CD4-positive, alpha-beta T cell (primary cell): ENCODE measurements at regions not wholly inside any gene's neighbourhood (a gene's known extent, or its start where the extent isn't known, plus 50 kb on each side); places are given as distances from the start of the nearest gene placed in this dataset.
A peak's percentile ranks its signal among the peaks of the same experiment; 100 is the strongest.

Experiments
- ATAC-seq: fragments of 200-7000 bp; cut with Tn5 transposase; one replicate; pipeline ENCODE4 v1.10.0; 2022; ENCODE audit warnings: mild to moderate bottlenecking; ENCODE audit not compliant: poor library complexity
- CTCF ChIA-PET: fragments of 350-600 bp; sonication (Branson Sonifier 250); formaldehyde crosslinking; loops from one replicate; lab custom pipeline; 2021; ENCODE audit warnings: antibody characterized with exemption, inconsistent platforms; lab: Charles Lee
- POLR2A ChIA-PET: fragments of 350-600 bp; sonication (Branson Sonifier 250); formaldehyde crosslinking; loops from one replicate; lab custom pipeline; 2021; ENCODE audit warnings: antibody characterized with exemption, inconsistent platforms; lab: Charles Lee
- DNase-seq, 14 experiments: peaks; one replicate each; pipeline ENCODE4 v3.0.0-alpha.2; 2013 to 2020; ENCODE audit warnings: mixed read lengths in 2 of 14
- H3K27ac ChIP-seq, 2 donors: one replicate each; pipeline versions ENCODE4 v1.5.1 to v1.7.0; 2013; ENCODE audit warnings: low read length in 2 of 2, low read depth in 1 of 2, mild to moderate bottlenecking in 1 of 2
- H3K27me3 ChIP-seq, 2 experiments: 1 replicate in 1 of 2; 2 replicates in 1 of 2; pipeline versions ENCODE4 v1.6.1 to v1.7.0; 2013; ENCODE audit warnings: low read length in 2 of 2, control low read depth in 1 of 2, mild to moderate bottlenecking in 1 of 2, moderate library complexity in 1 of 2; ENCODE audit not compliant: insufficient read depth in 2 of 2, control insufficient read depth in 1 of 2
- H3K36me3 ChIP-seq: one replicate; pipeline ENCODE4 v1.6.1; 2013; ENCODE audit warnings: low read length, control low read depth; ENCODE audit not compliant: insufficient read depth
- H3K4me1 ChIP-seq: one replicate; pipeline ENCODE4 v1.6.1; 2013; ENCODE audit warnings: low read length, control low read depth; ENCODE audit not compliant: insufficient read depth
- H3K4me3 ChIP-seq: one replicate; pipeline ENCODE4 v1.5.1; 2013; ENCODE audit warnings: mild to moderate bottlenecking, low read length, moderate library complexity
- H3K9me3 ChIP-seq, 2 experiments: 1 replicate in 1 of 2; 2 replicates in 1 of 2; pipeline versions ENCODE4 v1.6.1 to v1.7.0; 2013; ENCODE audit warnings: low read length in 2 of 2, mild to moderate bottlenecking in 2 of 2, control low read depth in 1 of 2, moderate library complexity in 1 of 2; ENCODE audit not compliant: control insufficient read depth in 1 of 2, insufficient read depth in 1 of 2
- H3K27ac Mint-ChIP-seq: one replicate; pipeline ENCODE4 v1.8.0; 2020; ENCODE audit warnings: mixed read lengths
- H3K27me3 Mint-ChIP-seq: one replicate; pipeline ENCODE4 v1.8.0; 2021; ENCODE audit warnings: mixed read lengths
- H3K36me3 Mint-ChIP-seq: one replicate; pipeline ENCODE4 v1.8.0; 2021; ENCODE audit warnings: low read depth, mixed read lengths
- H3K4me1 Mint-ChIP-seq: one replicate; pipeline ENCODE4 v1.8.0; 2021; ENCODE audit warnings: low read depth, mixed read lengths
- H3K4me3 Mint-ChIP-seq: one replicate; pipeline ENCODE4 v1.8.0; 2020; ENCODE audit warnings: mild to moderate bottlenecking, mixed read lengths
- H3K9me3 Mint-ChIP-seq: one replicate; pipeline ENCODE4 v1.8.0; 2020; ENCODE audit warnings: mixed read lengths
- intact Hi-C, 2 experiments: fragments of 100-400 bp; cut with DNase I in 1 of 2; cut with micrococcal nuclease in 1 of 2; formaldehyde crosslinking; loops; one replicate each; pipeline versions ENCODE4 v1.15.1 to v1.9.0; 2023 to 2025; cut with DNase I, micrococcal nuclease
- TF ChIP-seq, protein P1 (sequence below): fragments of 200-600 bp; IDR thresholded peaks from one replicate; pipeline ENCODE4 v1.8.0; 2022; ENCODE audit warnings: antibody characterized with exemption, mild to moderate bottlenecking

DNA sequence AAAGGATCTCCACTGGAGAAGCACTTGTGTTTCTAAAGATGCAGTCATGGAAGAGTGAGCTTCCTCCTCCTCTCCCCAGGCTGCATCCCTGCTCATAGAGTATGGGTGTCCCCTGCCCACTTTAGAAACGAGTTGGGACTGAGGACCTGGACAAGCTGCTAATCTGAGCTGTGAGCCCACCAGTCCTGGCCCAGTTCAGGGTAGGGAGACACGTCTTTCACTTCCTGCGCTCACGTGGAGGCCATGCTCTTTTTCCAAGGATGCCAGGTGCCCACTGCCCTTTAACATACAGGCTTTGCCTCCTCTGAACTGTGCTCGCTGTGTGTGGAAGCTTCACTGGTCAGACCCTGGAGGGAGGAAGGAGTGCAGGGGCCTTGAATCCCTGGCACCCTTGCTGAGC lies 316.3 kb downstream of the UACA start:
- H3K9me3 Mint-ChIP-seq: no peaks in the 10 kb centered on the region
- ChIA-PET CTCF (interaction anchor here (1.6 kb wide), 1 partner anchor 13 kb away, joined by 5 read pairs; no protein-coding TSS in a partner anchor), POLR2A (no interaction called here)
- intact Hi-C loops: no loop called here
- H3K27me3 Mint-ChIP-seq: peaks cover 27% of the 10 kb centered on the region
- Histone ChIP-seq H3K4me1 (peaks cover 39% of the 10 kb centered on the region), H3K27me3 (peaks cover 4 to 9% of the 10 kb centered on the region in 2 experiments), H3K4me3 (no peak overlapping the region), H3K36me3 (no peaks in the 10 kb centered on the region), H3K27ac (no peak overlapping the region), H3K9me3 (no peaks in the 10 kb centered on the region)
- H3K4me1 Mint-ChIP-seq: peaks cover 39% of the 10 kb centered on the region
- ATAC-seq: no peak
- TF ChIP-seq, protein P1, sequence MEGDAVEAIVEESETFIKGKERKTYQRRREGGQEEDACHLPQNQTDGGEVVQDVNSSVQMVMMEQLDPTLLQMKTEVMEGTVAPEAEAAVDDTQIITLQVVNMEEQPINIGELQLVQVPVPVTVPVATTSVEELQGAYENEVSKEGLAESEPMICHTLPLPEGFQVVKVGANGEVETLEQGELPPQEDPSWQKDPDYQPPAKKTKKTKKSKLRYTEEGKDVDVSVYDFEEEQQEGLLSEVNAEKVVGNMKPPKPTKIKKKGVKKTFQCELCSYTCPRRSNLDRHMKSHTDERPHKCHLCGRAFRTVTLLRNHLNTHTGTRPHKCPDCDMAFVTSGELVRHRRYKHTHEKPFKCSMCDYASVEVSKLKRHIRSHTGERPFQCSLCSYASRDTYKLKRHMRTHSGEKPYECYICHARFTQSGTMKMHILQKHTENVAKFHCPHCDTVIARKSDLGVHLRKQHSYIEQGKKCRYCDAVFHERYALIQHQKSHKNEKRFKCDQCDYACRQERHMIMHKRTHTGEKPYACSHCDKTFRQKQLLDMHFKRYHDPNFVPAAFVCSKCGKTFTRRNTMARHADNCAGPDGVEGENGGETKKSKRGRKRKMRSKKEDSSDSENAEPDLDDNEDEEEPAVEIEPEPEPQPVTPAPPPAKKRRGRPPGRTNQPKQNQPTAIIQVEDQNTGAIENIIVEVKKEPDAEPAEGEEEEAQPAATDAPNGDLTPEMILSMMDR: no peak
- peak in 1 of 14 experiments; percentile 31 for DNase-seq
- H3K4me3 Mint-ChIP-seq: no peak overlapping the region
- H3K27ac Mint-ChIP-seq: no peak overlapping the region
- H3K36me3 Mint-ChIP-seq: no peaks in the 10 kb centered on the region

DNA sequence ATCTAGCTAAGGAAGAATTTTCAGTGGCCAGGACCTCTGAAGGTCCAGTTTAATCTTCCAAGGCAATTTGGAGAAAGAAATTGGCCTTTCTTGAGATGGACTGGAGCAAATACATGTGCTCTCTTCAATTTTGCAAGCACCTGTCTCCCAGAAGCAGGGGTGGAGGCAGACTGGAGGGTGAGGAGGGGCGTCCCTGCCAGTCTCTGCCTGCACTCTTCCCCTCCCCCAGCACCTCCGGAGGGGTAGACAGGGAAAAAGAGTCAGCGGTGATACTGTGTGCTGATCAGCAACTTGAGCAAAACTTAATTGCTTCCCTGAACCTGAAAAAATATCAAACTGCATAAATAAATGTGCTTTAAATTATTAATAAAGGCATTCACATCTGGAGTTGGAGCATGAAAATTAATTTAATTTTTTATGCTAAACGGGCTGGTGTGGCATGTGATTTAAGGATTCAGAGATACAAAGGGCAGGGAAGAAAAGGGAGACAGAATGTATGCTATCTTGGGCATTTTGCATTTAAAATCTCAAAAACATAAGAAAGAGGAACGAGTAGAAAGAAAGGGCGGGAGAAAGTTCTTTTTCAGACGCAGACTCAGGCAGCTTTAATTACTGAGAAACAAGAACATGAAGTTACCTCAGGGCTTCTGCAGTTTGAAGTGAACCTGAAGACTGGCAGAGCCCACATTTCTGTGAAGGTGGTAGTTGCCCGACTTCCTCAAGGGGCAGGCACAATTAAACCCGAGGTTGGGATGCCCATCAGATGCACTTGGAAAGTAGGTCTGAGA lies 319.7 kb downstream of the UACA start:
- ChIA-PET POLR2A (no interaction called here), CTCF (no interaction called here)
- H3K27ac ChIP-seq: no peak overlapping the region
- no peak overlapping the region for H3K4me3 Mint-ChIP-seq
- peaks cover 28% of the 10 kb centered on the region for H3K4me1 ChIP-seq
- H3K27me3 ChIP-seq: peaks cover 4 to 12% of the 10 kb centered on the region in 2 experiments
- no peak overlapping the region for H3K4me3 ChIP-seq
- no peak overlapping the region for H3K27ac Mint-ChIP-seq
- intact Hi-C loops: no loop called here
- TF ChIP-seq, protein P1: no peak
- no peaks in the 10 kb centered on the region for H3K36me3 Mint-ChIP-seq
- H3K36me3 ChIP-seq: no peaks in the 10 kb centered on the region
- H3K9me3 ChIP-seq: no peaks in the 10 kb centered on the region
- ATAC-seq: no peak
- peaks cover 25% of the 10 kb centered on the region for H3K4me1 Mint-ChIP-seq
- H3K9me3 Mint-ChIP-seq: no peaks in the 10 kb centered on the region
- no peak for DNase-seq
- H3K27me3 Mint-ChIP-seq: peaks cover 30% of the 10 kb centered on the region

DNA sequence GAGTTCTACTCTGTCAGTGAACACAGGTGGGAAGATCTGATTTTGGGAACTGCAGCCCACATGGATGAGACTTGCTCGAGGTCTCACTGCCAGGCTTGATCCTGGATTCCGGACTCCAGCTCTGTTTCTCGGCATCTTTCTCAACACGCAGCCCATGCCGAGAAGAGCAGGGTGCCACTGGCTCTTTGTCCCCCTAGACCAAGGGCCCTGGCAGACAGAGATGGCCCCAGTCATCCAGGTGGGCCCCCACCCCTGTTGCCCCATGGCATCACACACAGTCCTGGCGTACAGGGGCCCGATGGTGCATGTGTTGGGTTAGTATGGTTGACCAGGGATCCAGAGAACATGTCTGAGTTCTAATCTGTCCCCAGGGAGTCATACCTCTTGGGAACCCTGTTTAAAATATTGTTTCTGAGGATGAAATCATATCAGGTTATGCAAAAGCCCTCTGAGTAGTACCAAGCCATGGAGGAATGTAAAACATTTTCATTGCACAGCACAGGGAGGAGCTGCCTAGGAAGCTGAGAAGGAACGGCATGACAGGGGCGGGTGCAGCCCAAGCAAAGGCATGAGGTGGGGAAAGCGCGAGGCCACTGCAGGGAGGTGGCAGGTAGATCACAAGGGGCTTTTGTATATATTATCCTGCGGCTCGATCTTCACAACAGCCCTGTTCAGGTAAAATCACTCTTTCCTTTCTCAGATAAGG lies 320.6 kb downstream of the UACA start:
- H3K27me3 ChIP-seq: peaks cover 4 to 12% of the 10 kb centered on the region in 2 experiments
- TF ChIP-seq, protein P1: no peak
- Mint-ChIP-seq H3K4me1 (peaks cover 16% of the 10 kb centered on the region), H3K27me3 (peaks cover 28% of the 10 kb centered on the region), H3K4me3 (no peak overlapping the region), H3K9me3 (no peaks in the 10 kb centered on the region), H3K36me3 (no peaks in the 10 kb centered on the region), H3K27ac (no peak overlapping the region)
- ChIA-PET POLR2A (no interaction called here), CTCF (no interaction called here)
- DNase-seq: no peak
- no peaks in the 10 kb centered on the region for H3K9me3 ChIP-seq
- H3K4me1 ChIP-seq: peaks cover 19% of the 10 kb centered on the region
- intact Hi-C loops: no loop called here
- no peak overlapping the region for H3K4me3 ChIP-seq
- H3K27ac ChIP-seq: no peak overlapping the region
- ATAC-seq: no peak
- H3K36me3 ChIP-seq: no peaks in the 10 kb centered on the region
